H1 (cell line): ENCODE measurements at regions not wholly inside any gene's neighbourhood (a gene's known extent, or its start where the extent isn't known, plus 50 kb on each side); places are given as distances from the start of the nearest gene placed in this dataset.

Experiments used
- TF ChIP-seq, protein P1 (sequence below), 3 experiments: IDR thresholded peaks; 1 replicate in 2 of 3; 2 replicates in 1 of 3; pipeline versions ENCODE4 v1.5.1 to v1.6.1; 2011; ENCODE audit warnings: low read length in 3 of 3, mild to moderate bottlenecking in 3 of 3, inconsistent platforms in 2 of 3, low read depth in 1 of 3, moderate library complexity in 1 of 3; ENCODE audit not compliant: insufficient read depth in 1 of 3; ENCODE audit errors: control extremely low read depth in 1 of 3

GRCh38 chr14:81831128-81831820 is 297.6 kb upstream of the SEL1L start (continued):
- TF ChIP-seq, protein P1, sequence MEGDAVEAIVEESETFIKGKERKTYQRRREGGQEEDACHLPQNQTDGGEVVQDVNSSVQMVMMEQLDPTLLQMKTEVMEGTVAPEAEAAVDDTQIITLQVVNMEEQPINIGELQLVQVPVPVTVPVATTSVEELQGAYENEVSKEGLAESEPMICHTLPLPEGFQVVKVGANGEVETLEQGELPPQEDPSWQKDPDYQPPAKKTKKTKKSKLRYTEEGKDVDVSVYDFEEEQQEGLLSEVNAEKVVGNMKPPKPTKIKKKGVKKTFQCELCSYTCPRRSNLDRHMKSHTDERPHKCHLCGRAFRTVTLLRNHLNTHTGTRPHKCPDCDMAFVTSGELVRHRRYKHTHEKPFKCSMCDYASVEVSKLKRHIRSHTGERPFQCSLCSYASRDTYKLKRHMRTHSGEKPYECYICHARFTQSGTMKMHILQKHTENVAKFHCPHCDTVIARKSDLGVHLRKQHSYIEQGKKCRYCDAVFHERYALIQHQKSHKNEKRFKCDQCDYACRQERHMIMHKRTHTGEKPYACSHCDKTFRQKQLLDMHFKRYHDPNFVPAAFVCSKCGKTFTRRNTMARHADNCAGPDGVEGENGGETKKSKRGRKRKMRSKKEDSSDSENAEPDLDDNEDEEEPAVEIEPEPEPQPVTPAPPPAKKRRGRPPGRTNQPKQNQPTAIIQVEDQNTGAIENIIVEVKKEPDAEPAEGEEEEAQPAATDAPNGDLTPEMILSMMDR (IDR thresholded peaks at IDR 0.05; ENCODE audit: control extremely low read depth in 1 of 3, insufficient read depth in 1 of 3, low read depth in 1 of 3, low read length in 3 of 3), result no peak
